ENCODE measurements at regions not wholly inside any gene's neighbourhood (a gene's known extent, or its start where the extent isn't known, plus 50 kb on each side); places are given as distances from the start of the nearest gene placed in this dataset.
A peak's percentile ranks its signal among the peaks of the same experiment; 100 is the strongest.
"Not testable (repeated sequence)": the region's sequence is repeated elsewhere in the genome, so short reads cannot be mapped to it uniquely, and the experiment has no call there.

DNA sequence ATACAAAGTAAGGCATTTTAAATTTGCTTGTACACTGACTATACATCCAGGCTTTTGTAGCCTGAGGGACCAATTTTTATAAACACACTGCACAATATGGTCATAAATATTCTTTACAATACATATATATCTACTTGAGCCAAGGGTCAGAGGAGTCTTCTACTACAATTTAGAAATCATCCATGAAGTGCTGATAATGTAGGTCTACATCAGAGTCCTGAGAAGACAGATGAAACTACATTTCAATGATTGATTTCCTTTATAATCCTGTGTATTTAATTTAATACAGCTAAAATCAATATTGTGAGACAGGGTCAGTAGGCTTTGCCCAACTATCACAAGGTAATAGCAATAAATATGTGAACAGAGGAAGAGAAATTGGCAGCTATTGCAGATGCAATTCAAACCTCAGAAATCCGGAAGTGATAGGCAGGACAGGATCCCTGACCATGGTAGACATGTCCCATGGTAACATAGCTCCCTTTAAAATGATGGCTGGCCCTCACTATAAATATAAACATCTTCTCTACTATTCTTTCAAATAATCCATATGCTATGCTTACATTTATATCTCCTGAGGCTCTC is 318.0 kb upstream of the POT1 start:
- DNase-seq: no peak

DNA sequence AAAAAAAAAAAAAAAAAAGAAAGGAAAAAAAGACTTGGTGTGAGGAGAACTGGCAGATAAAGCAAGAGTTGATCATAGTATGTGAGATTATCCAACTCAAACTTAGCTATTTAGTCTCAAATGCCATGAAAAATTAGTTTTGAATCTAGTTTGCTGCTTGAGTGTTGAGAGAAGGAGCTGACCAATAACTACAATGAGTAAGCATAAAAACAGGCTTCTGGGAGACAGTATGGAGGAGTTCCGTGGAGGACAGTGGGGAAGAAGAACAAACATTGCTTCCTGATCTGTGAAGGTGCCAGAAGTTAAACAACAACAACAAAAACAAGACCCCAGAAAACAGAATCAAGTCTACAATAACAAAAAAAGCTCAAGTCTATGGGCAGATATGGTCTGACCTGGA is 317.1 kb upstream of the POT1 start:
- DNase-seq: no peak

DNA sequence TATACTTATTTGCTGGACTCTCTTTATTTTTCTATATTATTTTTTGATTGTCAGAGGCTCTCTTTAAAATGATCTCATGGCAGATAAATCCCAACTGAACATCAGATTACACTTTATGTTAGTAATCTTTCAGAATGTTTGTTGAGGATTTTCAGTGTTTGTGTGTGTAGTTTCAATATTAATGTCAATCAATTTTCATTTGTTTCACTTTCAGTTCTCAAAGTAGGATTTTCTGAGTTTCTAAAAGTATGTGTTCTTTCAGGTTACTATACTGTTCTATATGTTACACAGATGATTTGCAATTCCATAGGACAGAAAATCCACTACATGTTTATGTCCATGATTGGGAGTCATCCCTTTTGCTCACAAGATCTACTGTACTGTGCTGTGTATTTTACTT is 311.9 kb upstream of the POT1 start:
- no peak for DNase-seq

DNA sequence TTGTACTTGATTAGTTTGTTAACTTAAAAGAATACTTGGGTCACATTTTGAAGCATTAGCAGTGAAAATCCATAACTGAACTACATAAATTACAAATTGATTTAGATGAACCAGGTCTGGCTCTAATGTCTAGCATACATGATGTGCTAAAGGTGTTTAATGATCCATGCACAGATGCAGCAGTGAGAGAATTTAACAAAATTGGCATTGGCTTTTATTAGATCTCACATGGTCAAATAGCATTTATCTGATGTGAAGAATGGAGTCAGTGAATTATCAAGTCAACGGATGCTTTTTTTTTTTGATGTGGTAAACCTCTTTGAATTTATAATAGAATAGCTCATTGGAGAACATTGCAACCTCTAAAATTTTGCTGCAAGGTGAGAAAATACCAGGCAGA is 293.0 kb upstream of the POT1 start:
- no peak for DNase-seq

DNA sequence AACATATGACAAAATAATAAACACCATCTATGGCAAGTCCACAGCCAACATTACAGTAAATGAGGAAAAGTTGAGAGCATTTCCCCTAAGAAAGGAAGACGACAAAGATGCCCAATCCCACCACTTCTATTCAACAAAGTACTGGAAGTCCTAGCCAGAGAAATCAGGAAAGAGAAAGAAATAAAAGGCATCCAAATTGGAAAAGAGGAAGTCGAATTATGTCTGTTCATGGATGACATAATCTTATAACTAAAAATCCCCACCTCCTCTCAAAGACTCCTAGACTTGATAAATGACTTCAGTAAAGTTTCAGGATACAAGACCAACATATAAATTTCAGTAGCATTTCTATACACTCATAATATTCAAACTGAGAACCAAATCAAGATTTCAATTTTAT is 288.5 kb upstream of the POT1 start:
- DNase-seq: no peak

DNA sequence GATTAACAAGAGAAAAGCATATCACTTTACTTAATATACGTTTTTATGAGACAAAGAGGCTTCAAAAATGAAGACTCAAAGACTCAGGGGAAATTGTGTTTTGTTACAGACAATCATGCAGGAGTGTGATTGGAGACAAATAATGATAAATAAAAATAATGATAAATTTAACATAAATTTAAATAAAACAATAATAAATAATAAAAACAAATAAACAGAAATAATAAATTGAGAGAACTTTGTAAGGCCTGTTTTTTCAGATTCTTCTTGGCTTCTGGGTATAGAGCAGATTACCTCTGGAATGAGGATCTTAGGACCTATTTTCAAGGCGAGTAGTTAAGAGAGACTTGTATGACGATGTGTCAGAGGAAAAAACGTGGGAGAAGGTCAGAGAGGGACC is 271.4 kb upstream of the POT1 start:
- no peak for DNase-seq

DNA sequence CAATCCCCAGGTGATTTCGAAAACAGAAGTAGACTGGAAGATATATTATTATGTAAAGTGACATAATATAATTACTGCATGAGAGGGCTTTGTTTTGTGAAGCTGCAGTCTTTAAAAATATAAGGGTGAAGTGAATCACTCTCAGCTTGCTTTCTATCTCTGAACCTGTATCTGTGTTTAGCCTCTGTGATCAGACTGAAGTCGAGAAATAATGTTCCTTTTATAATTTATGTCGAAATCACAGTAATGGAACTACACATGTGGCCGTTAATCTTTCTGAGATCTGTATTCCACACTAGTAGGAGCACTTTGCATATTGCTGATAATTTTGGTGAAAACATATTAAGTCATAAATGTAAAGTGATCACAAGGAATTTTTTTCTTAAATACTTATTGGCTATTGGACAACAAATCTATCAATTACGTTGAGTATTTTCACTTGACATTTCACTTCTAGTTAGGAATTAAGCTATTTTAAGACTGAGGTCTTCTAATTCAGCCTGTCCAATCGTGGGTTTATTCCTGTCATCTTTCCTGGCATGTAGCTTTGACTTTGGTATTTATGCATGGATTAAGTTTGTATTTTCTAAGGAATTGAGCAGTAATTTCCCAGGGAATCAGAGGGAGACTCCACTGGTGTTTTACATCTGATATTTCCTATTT is 268.2 kb upstream of the POT1 start:
- DNase-seq: no peak

DNA sequence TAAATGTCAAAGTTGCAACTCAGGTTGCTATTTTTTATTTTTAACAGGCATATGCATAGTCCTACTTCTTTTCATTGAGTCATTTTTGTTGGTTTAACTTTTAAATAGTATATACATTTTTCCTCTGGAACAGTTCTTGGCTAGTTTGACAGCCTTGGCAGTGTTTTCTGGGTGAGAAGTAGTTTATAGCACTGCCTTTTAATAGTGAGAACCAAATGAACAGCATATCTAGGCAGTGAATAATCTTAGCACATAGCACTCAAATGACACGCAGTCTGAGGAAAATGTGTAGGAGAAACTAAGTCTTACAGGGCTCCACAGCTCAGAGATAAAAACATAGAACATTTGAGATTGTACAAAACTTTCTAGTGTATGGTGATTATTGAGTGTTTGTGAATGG is 265.5 kb upstream of the POT1 start:
- no peak for DNase-seq

DNA sequence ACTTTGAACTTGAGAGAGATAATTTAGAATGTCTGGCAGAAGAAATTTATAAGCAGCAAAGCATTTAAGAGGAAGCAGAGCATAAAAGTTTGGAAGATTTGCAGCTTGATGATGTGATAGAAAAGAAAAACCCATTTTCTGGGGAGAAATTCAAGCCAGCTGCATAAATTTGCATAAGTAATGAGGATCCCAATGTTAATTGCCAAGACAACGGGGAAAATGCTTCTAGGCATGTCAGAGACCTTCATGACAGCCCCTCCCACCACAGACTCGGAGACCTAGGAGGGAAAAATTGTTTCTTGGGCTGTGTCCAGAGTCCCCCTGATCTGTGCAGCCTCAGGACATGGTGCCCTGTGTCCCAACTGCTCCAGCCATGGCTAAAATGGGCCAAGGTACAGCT is 263.6 kb upstream of the POT1 start:
- DNase-seq: no peak

DNA sequence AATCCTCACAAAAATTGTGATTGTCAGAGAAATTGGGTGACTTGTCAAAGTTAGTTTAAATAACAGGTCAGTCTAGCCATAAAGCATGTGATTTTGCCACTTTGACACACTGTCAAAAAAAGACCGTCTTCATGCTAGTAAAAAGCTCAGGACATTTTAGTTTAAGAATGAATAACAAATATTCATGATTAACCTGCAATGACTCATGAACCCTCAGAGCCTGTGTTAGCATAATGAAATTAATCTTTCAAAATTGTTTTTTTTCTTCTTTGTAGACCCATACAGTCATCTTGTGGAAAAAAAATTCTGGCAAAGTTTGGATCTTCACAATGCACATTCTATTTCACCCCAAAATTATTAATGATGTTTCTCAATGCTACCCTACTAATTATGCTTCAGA is 255.2 kb upstream of the POT1 start:
- no peak for DNase-seq

DNA sequence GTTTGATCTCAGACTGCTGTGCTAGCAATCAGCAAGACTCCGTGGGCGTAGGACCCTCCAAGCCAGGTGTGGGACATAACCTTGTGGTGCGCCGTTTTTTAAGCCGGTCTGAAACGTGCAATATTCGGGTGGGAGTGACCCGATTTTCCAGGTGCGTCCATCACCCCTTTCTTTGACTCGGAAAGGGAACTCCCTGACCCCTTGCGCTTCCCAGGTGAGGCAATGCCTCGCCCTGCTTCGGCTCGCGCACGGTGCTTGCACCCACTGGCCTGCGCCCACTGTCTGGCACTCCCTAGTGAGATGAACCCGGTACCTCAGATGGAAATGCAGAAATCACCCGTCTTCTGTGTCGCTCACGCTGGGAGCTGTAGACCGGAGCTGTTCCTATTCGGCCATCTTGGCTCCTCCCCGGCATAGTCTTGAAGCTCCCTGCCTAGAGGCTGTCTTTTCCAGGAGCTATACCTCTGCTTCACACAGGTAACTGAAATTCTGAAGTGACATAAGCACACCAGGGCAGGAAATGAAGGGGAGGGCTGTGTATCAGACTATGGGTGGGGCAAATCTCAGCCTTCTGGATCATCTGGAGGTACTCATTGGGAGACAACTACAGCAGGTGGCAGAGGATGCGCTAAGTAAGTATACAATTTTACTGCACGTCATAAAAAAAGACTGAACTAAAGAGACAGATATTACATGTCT is 252.1 kb upstream of the POT1 start:
- DNase-seq: not testable (repeated sequence)

DNA sequence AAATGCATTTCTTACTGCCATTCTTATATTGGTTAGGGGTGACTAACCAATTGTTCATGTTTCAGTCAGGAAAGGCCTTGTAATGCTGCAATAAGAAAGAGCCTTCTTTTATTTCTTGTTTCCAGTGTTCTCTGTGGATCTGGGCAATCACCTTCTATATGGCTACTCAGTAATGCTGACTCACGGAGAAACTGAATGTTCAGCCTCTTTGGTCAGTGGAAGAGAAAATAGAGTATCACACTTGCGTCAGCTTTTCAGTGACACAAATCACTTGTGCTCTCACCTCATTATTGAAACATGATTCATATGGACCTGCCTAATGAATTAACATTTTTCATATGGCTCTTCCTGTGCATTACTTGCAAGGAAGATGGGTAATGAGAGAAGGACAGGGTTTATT is 243.9 kb upstream of the POT1 start:
- DNase-seq: no peak

DNA sequence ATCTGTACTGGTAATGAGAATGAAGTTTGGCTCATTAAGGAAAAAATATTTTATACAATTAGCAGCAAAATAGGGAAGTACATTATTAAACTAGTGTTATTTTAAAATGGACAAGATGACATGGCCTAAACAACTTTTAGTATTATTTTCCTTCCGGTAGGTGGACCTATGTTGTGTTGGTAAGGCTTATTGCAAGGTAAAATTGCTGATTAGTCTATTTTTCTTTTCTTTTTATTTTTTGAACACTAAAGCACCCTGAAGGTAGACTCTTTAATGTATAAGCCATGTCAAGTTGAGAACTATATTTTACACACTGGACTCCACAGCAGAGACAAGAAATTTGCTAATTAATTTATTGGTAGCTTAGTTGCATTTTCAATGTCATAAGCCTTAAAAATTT is 239.5 kb upstream of the POT1 start:
- no peak for DNase-seq

DNA sequence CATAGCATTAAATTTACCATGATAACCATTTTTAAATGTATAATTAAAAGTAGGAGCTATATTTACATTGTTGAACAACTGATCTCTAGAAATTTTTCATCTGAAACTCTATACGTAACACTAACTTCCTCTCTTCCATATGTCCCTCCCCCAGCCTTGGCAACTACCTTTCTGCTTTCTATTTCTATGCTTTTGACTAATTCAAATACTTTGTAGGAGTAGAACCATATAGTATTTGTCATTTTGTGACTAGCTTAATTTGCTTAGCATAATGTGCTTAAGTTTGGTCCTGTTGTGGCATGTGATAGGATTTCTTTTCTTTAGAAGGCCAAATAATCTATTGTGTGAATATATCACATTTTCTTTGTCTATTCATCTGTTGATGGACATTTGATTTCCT is 225.3 kb upstream of the POT1 start:
- DNase-seq: no peak

DNA sequence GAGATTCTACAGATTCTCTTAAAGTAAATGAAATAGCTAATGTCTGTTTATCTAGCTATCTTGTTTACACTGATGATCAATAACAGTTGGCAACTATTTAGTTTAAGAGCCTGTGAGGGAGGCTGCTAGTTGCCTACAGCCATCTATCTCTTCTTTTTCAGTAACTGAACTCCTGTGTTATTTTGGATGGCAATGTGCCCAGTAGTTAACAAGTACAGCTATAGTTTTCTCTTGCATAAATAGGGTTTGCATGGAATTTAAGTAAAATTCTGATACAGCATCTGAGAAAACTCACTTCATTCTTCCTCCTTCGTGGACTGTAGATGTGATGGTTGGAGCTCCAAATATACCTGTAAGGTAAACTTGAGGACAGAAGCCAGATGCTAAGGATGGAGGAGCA is 219.5 kb upstream of the POT1 start:
- DNase-seq: peak; percentile 15

DNA sequence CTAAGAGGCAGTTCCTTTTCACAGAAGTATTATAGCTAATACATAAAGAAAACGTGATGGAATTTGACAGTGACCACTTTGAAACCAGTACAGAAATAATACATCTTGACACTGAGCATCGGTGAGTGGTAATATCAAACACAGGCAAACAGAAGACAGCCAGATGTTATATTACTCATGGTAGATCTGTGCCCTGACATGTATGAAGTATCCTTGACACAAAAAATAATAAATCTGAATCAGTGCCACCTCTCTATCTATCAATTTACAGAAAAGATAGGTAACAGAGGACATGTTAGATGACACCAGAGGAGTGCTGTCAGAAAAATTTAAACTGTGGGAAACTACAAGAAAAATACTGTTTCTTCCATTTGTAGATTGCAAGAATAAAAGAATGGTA is 217.4 kb upstream of the POT1 start:
- no peak for DNase-seq

DNA sequence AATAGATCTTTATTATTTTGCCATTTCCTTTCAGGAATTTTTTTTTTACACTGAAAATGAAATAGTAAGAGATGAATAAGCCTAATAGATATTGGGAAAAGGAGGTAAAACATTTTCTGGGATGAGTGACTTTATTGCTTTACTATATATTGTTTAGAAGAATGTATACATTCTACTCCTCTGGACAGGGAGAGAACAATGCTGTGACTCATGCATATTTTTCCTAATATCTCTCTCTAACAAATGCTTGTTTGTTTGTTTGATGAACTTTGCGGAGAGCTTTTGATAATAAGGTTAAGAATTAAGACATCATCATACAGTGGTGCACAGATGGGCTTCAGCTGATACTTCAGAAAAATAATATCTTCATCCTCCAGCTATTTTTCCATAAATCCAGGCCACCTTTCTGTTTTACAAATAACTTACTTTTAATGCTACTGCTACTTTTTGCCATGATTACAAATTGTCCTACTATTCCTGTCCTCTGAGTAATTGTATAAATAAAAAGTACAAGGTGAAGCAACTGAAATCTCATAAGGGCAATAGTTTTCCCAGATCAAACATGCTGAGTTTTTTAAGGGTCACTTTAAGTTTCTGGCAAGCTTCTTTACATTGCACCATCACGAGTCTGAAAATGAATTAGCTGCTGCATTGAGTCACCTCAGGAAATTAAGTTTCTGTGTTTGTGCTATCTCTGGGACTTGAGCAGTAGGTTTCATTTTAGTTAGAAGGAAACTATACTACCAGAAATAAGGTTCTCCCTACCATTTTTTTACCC is 207.3 kb upstream of the POT1 start:
- DNase-seq: no peak

DNA sequence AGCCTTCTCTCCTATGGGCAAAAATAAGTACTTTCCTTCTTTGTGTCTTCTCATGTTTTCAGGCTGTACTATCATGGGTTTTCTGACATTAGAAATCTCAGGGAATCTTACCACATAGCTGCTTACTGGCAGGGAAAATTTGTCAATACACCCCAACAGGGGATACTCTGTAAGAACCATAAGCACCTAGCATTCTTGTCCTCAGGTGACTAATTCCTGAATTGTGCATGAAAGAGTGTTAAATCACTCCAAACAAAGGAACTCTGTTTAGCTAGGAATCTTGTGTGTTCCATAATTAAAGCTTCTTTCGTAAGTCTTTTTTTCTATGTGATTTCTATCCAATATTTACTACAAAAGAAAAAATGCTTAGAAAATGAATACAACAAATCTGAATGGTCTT is 206.7 kb upstream of the POT1 start:
- DNase-seq: no peak

DNA sequence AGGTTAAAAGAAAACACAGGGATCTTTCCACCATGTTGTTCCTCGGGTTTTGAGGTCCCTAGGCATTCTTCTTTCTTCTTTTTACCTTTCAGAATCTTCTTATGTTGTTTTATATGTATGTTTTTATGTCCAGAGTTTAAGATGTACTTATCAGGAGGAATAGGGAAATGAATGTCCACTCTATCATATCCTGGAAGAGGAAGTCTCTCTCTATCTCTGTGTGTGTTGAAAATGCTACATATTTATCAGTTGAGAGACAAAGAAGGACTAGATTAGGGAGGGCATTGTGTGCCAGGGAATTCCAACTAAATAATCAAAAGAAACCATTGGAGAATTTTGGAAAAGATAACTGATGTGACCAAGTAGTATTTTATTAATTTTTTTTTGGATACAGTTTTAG is 200.5 kb upstream of the POT1 start:
- no peak for DNase-seq

DNA sequence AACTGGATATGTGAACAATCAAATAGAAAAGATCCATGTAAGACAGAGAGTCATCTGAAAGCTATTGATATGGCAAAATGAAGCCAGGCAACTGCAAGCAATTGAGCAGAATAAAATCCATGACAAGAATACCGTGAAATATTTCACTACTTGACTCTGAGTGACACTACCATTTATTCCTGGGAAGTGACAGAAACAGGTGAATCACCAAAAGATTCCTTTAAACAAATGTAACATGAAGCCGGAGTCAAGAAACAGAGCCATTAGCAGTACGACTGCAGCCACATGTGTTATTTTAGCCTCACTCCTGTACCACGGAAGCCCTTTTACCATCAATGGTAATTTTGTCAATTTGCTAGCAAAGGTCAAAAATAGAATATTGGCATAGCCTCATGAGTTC is 197.7 kb upstream of the POT1 start:
- peak; percentile 48 for DNase-seq

DNA sequence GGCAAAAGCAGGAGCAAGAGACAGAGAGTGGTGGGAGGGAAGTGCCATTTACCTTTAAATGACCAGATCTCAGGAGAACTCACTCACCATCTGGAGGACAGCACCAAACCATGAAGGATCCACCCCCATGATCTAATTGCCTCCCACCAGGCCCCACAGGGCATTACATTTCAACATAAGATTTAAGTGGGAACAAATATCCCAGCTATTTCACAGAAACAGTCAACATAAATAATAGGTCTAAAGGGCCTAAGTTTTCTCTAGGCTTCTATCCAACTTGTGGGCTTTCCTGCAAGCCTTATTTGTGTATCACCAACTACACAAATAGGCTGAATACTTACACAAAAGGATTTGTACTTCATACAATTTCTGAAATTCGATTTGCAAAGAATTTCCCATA is 196.8 kb upstream of the POT1 start:
- peak; percentile 18 for DNase-seq

DNA sequence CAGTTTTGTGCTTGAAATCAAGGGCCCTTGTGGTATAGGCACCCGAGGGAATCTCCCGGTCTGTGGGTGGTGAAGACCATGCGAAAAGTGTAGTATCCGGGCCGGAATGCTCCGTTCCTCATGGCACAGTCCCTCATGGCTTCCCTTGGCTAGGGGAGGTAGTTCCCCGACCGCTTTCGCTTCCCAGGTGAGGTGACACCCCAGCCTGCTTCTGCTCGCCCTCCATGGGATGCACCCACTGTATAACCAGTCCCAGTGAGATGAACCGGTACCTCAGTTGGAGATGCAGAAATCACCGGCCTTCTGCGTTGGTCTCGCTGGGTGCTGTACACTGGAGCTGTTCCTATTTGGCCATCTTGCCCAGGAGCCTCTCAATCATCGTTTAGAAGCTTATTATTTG is 195.7 kb upstream of the POT1 start:
- DNase-seq: no peak

DNA sequence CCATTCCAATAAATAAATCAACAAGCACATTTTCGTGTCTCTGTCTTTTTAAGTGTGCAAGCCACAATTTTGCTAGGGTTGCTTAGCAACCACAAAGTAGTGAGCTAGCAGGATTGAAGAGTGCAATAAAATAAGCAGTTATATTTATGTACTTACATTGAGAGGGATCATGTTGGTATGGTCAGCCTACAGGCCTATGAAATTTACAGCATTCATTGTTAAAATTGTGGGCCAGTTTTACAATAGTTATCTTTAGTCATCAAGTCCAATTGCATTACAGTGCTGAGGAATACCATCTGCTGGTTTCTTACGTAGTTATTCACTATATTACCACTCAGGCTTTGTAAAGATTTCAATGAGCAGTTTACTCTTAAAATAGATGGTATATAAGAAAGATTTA is 192.5 kb upstream of the POT1 start:
- DNase-seq: no peak
